ENCODE measurements at regions not wholly inside any gene's neighbourhood (a gene's known extent, or its start where the extent isn't known, plus 50 kb on each side); places are given as distances from the start of the nearest gene placed in this dataset.

- no peak for TF ChIP-seq EZH2 (IDR thresholded peaks at IDR 0.05; ENCODE audit: borderline replicate concordance, low read depth, low read length, severe bottlenecking)
- no peak for TF ChIP-seq CTCF (IDR thresholded peaks at IDR 0.05; ENCODE audit: extremely low read depth in 1 of 2, insufficient read depth in 1 of 2, low read depth in 1 of 2, low read length in 2 of 2)
- TF ChIP-seq MAX (IDR thresholded peaks at IDR 0.05; ENCODE audit: insufficient read depth, insufficient read length): no peak
- no peak for TF ChIP-seq POLR2AphosphoS5 (IDR thresholded peaks at IDR 0.05; ENCODE audit: insufficient read depth, low read depth, low read length)
- no peak for TF ChIP-seq POLR2A (IDR thresholded peaks at IDR 0.05; ENCODE audit: low read depth, low read length)
- no peak for TF ChIP-seq GATA2 (IDR thresholded peaks at IDR 0.05; ENCODE audit: insufficient read depth, insufficient read length, low read depth, low read length)
- no peak for TF ChIP-seq MYC (IDR thresholded peaks at IDR 0.05; ENCODE audit: low read depth, low read length)
- TF ChIP-seq JUN (IDR thresholded peaks at IDR 0.05; ENCODE audit: borderline replicate concordance, insufficient read depth, insufficient read length, low read depth): no peak
Observed at GRCh38 chr5:90274216-90274615, 135.3 kb downstream of the CETN3 start.

Data from endothelial cell of umbilical vein (primary cell).